Breast epithelium (tissue), 4 donors: ENCODE measurements at regions not wholly inside any gene's neighbourhood (a gene's known extent, or its start where the extent isn't known, plus 50 kb on each side); places are given as distances from the start of the nearest gene placed in this dataset.

Experiments used
- DNase-seq, 2 donors: peaks; one replicate each; pipeline ENCODE4 v3.0.0-alpha.2; 2019; ENCODE audit warnings: low spot score in 2 of 2
- H3K27ac ChIP-seq, 2 donors: fragments of 200-600 bp; sonication (generic) in 1 of 2; one replicate each; pipeline ENCODE4 v1.5.1; 2016 to 2019; ENCODE audit warnings: mild to moderate bottlenecking in 1 of 2
- H3K27me3 ChIP-seq, 2 donors: fragments of 200-600 bp; sonication (generic) in 1 of 2; one replicate each; pipeline versions ENCODE4 v1.5.1 to v1.6.0; 2017 to 2019; ENCODE audit warnings: control low read depth in 1 of 2, mild to moderate bottlenecking in 1 of 2
- H3K36me3 ChIP-seq: fragments of 200-600 bp; one replicate; pipeline ENCODE4 v1.5.1; 2019
- H3K4me1 ChIP-seq, 2 donors: fragments of 200-600 bp; sonication (generic); one replicate each; pipeline ENCODE4 v1.5.1; 2016 to 2019; ENCODE audit warnings: control low read depth in 1 of 2
- H3K4me3 ChIP-seq, 3 donors: fragments of 200-600 bp; sonication (generic); 1 replicate in 2 of 3; 2 replicates in 1 of 3; pipeline ENCODE4 v1.5.1; 2016 to 2019; ENCODE audit warnings: mild to moderate bottlenecking in 3 of 3, moderate library complexity in 2 of 3
- H3K9me3 ChIP-seq, 2 donors: fragments of 200-600 bp; sonication (generic) in 1 of 2; one replicate each; pipeline ENCODE4 v1.5.1; 2016 to 2019; ENCODE audit warnings: control low read depth in 1 of 2
- POLR2A ChIP-seq: fragments of 450-650 bp; IDR thresholded peaks from one replicate; pipeline ENCODE4 v1.6.1; 2016; ENCODE audit warnings: antibody characterized with exemption, mild to moderate bottlenecking, moderate library complexity
- POLR2AphosphoS5 ChIP-seq, 3 donors: sonication (generic); formaldehyde crosslinking; IDR thresholded peaks; one replicate each; pipeline ENCODE4 v1.6.1; 2017; ENCODE audit warnings: antibody characterized with exemption in 3 of 3
- intact Hi-C: fragments of 100-400 bp; cut with DNase I; formaldehyde crosslinking; loops from one replicate; pipeline ENCODE4 v1.15.1; 2023; ENCODE audit warnings: low total_unique reads
- TF ChIP-seq, protein P1 (sequence below), 3 donors: fragments of 450-650 bp; IDR thresholded peaks; one replicate each; pipeline ENCODE4 v1.5.1; 2016 to 2017; ENCODE audit warnings: antibody characterized with exemption in 3 of 3, mild to moderate bottlenecking in 3 of 3, moderate library complexity in 3 of 3

DNA sequence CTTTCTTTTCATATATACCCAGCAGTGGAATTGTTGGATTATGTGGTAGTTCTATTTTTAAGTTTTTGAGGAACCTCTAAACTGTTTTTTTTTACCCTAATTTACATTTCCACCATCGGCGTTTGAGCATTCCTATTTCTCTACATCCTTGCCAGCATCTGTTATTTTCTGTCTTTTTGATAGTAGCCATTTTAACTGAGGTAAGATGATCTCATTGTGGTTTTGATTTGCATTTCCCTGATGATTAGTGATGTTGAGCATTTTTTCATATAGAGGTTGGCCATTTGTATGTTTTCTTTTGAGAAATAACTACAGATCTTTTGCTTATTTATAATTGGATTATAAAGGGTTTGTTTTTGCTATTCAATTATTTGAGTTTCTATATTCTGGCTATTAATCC lies 71.7 kb upstream of the TNC start:
- H3K4me3 ChIP-seq, result no peak overlapping the region
- no peak for TF ChIP-seq POLR2AphosphoS5 (IDR thresholded peaks at IDR 0.05)
- TF ChIP-seq, protein P1, sequence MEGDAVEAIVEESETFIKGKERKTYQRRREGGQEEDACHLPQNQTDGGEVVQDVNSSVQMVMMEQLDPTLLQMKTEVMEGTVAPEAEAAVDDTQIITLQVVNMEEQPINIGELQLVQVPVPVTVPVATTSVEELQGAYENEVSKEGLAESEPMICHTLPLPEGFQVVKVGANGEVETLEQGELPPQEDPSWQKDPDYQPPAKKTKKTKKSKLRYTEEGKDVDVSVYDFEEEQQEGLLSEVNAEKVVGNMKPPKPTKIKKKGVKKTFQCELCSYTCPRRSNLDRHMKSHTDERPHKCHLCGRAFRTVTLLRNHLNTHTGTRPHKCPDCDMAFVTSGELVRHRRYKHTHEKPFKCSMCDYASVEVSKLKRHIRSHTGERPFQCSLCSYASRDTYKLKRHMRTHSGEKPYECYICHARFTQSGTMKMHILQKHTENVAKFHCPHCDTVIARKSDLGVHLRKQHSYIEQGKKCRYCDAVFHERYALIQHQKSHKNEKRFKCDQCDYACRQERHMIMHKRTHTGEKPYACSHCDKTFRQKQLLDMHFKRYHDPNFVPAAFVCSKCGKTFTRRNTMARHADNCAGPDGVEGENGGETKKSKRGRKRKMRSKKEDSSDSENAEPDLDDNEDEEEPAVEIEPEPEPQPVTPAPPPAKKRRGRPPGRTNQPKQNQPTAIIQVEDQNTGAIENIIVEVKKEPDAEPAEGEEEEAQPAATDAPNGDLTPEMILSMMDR (IDR thresholded peaks at IDR 0.05), result no peak
- no peak for TF ChIP-seq POLR2A
- no peak for DNase-seq
- no peak overlapping the region for H3K27ac ChIP-seq
- H3K36me3 ChIP-seq, result no peaks in the 10 kb centered on the region
- no peaks in the 10 kb centered on the region for H3K27me3 ChIP-seq
- intact Hi-C loops, result no loop called here
- no peaks in the 10 kb centered on the region for H3K9me3 ChIP-seq
- H3K4me1 ChIP-seq, result no peaks in the 10 kb centered on the region

DNA sequence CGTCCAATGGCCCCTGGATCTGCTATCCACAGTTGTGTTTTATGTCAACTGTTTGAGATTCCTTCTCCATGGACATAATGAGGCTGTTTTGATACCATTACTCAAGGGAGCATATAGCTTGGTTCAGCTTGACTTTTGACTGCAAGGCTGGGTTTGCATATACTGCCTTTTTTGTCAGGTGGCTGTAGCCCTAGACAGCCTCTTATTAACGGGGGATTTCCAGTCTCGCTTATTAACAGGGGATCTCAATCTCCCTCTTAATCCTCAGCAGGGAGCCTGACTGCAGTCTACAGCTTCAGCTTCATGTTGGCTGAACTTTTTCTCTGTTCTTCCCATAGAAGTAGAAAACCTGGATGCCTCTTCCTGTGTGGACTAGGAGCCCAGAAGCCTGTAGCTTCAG lies 73.7 kb upstream of the TNC start:
- no peaks in the 10 kb centered on the region for H3K36me3 ChIP-seq
- DNase-seq, result no peak
- no peak overlapping the region for H3K27ac ChIP-seq
- TF ChIP-seq POLR2AphosphoS5 (IDR thresholded peaks at IDR 0.05) (no peak), POLR2A (no peak)
- TF ChIP-seq, protein P1 (IDR thresholded peaks at IDR 0.05), result no peak
- no peaks in the 10 kb centered on the region for H3K4me1 ChIP-seq
- no peak overlapping the region for H3K4me3 ChIP-seq
- no peaks in the 10 kb centered on the region for H3K27me3 ChIP-seq
- intact Hi-C loops, result no loop called here
- H3K9me3 ChIP-seq, result no peaks in the 10 kb centered on the region

DNA sequence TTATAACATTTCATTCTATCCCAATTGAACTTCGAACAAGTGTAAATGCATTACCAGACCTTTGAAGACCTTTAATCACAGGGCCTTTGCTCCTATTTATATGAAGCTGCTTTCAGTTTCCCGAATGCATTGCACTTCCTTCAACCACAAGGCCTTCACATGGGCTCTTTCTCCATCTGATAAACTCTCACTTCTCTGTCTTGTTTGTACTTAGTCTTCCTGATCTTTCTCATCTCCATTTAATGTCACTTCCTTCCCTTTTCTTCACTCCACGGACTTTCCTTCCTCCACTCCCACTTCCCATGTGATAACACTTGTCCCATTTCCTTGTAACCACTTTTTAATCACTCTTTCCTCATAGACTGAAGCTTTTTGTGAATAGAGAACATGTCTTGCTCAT lies 74.3 kb upstream of the TNC start:
- no peak overlapping the region for H3K27ac ChIP-seq
- no peak overlapping the region for H3K4me3 ChIP-seq
- no peaks in the 10 kb centered on the region for H3K27me3 ChIP-seq
- no peak for DNase-seq
- no peaks in the 10 kb centered on the region for H3K4me1 ChIP-seq
- intact Hi-C loops, result no loop called here
- H3K9me3 ChIP-seq, result no peaks in the 10 kb centered on the region
- TF ChIP-seq POLR2A (no peak), POLR2AphosphoS5 (IDR thresholded peaks at IDR 0.05) (no peak)
- TF ChIP-seq, protein P1 (IDR thresholded peaks at IDR 0.05), result no peak
- H3K36me3 ChIP-seq, result no peaks in the 10 kb centered on the region

DNA sequence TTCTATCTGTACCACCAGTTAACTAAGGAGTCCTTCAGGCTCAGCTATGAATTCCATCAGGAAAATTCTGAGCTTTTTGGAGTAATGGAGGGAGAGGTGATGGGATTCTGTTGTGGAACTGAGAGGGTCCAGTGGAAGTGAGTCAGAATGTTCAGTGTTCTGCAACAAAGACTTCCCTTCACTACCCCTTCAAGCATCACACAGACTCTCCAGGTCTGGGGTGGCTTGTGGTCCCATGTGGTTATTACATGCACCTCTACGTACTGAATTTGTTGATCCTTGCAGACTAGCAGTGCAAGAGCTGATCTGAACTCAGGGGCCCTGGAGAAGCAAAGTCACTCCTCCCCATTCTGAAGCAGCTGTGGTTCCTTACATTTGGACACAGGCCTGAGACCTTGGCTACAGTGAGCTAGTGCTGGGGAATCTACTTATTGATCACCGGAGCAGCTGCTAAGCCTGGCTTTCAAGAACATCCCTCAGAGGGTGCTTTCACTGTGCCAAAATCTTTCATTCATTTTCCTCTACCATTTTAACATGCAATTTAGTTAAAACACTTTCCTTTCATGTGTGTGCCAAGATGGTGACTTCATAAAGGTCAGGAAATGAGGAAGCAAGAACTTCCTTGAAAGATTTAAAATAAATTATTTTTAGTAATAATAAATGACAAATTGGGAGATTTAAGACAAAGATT lies 75.0 kb upstream of the TNC start:
- H3K27ac ChIP-seq, result no peak overlapping the region
- H3K9me3 ChIP-seq, result no peaks in the 10 kb centered on the region
- no peaks in the 10 kb centered on the region for H3K27me3 ChIP-seq
- no peaks in the 10 kb centered on the region for H3K36me3 ChIP-seq
- intact Hi-C loops, result no loop called here
- TF ChIP-seq POLR2A (no peak), POLR2AphosphoS5 (IDR thresholded peaks at IDR 0.05) (no peak)
- no peak for DNase-seq
- no peak overlapping the region for H3K4me3 ChIP-seq
- no peaks in the 10 kb centered on the region for H3K4me1 ChIP-seq

DNA sequence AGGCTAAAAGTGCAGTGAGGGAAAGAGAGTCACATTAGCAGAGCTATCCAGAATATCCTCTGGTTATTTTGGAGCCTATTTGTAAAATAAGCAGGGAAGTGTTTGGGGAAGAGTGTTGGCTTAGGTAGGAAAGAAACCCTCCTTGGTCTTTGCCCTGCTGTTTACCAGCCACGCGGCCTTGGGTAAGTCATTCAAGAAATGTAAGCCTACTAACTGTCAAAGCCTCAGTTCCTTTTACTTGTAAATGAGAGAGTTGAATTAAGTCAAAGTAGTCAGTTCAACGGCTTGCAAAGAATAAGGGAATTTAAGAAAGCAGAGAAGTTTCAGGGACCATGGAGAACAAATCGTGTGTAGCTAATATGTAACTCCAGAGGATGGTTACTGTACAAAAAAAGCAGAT lies 75.8 kb upstream of the TNC start:
- H3K27ac ChIP-seq, result no peak overlapping the region
- TF ChIP-seq POLR2AphosphoS5 (IDR thresholded peaks at IDR 0.05) (no peak), POLR2A (no peak)
- TF ChIP-seq, protein P1 (IDR thresholded peaks at IDR 0.05), result no peak
- H3K4me1 ChIP-seq, result no peaks in the 10 kb centered on the region
- no peaks in the 10 kb centered on the region for H3K9me3 ChIP-seq
- H3K36me3 ChIP-seq, result no peaks in the 10 kb centered on the region
- no peaks in the 10 kb centered on the region for H3K27me3 ChIP-seq
- no peak for DNase-seq
- intact Hi-C loops, result no loop called here
- H3K4me3 ChIP-seq, result no peak overlapping the region

DNA sequence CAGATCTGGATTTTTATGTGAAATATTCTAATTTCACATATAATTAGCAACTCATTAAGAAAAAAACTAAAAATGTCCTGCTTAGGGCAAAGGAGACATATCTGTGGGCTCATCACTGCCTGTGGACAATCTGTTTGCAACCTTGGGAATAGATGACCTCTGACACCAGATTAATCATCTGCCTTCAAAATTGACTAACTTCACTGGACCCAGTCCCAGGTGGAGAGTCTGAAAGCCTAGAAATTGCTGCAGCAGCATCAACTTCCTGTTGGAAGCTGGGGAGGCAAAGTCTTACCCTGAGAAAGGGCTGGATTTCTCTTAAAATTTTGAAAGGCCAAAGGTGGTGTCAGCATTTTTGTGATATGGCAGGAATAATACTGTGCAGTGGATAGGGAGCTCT lies 76.3 kb upstream of the TNC start:
- Histone ChIP-seq H3K27ac (no peak overlapping the region), H3K27me3 (no peaks in the 10 kb centered on the region), H3K4me1 (no peaks in the 10 kb centered on the region), H3K36me3 (no peaks in the 10 kb centered on the region), H3K4me3 (no peak overlapping the region), H3K9me3 (no peaks in the 10 kb centered on the region)
- TF ChIP-seq POLR2A, result no peak
- intact Hi-C loops, result no loop called here
- no peak for DNase-seq
